Stimulated activated CD4-positive, alpha-beta T cell treated with anti-CD3 and anti-CD28 coated beads, Interleukin-4, amount 100 ng/mL, for 24 hours (primary cell): ENCODE measurements at regions not wholly inside any gene's neighbourhood (a gene's known extent, or its start where the extent isn't known, plus 50 kb on each side); places are given as distances from the start of the nearest gene placed in this dataset.
"Not testable (repeated sequence)": the region's sequence is repeated elsewhere in the genome, so short reads cannot be mapped to it uniquely, and the experiment has no call there.

Experiments used
- DNase-seq: peaks from one replicate; pipeline ENCODE4 v3.0.0-alpha.2; 2020

GRCh38 chr12:75633789-75634188, 122.4 kb upstream of the KRR1 start:
- no peak for DNase-seq

GRCh38 chr12:75632442-75632841, 121.0 kb upstream of the KRR1 start:
- DNase-seq, result no peak

DNA sequence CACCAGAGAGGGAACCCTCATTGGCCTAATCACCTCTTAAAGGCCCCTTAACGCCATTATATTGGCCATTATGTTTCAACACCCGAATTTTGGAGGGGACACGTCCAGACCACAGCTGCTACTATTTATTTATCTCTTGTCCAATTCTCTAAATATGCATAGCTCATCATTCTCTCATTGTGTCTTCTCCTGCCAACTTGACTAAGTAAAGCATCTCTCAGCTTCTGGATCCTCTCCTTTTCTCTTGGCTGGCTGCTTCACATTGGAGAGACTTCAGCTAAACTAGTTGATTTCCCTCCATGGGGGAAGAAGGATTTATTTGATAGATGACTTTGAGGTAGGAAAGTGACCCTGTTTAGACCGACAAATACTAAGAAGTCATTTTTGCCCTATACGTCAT, 120.4 kb upstream of the KRR1 start:
- DNase-seq, result no peak

DNA sequence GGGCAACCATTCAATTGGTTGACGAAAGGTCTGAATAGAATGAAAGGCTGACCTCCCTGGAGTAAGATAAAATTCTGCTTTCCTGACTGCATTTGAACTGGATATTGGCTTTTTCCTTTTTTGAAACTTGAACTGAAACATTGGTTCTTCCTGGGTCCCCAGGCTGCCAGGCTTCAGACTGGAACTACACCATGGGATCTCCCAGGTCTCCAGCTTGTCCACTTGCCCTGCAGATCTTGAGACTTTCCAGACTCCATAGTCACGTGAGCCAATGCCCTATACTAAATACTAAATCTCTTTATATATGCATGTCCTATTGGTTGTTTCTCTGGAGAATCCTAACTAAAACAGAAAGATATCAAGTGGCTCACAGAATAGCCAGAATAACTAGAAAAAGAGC, 118.7 kb upstream of the KRR1 start:
- no peak for DNase-seq

- DNase-seq, result no peak
Measured at GRCh38 chr12:75628916-75629315, 117.5 kb upstream of the KRR1 start.

- DNase-seq, result no peak
Measured at GRCh38 chr12:75628511-75628910, 117.1 kb upstream of the KRR1 start.

GRCh38 chr12:75623631-75624154, 112.3 kb upstream of the KRR1 start:
- no peak for DNase-seq

GRCh38 chr12:75622492-75622891, 111.1 kb upstream of the KRR1 start:
- DNase-seq, result no peak

DNA sequence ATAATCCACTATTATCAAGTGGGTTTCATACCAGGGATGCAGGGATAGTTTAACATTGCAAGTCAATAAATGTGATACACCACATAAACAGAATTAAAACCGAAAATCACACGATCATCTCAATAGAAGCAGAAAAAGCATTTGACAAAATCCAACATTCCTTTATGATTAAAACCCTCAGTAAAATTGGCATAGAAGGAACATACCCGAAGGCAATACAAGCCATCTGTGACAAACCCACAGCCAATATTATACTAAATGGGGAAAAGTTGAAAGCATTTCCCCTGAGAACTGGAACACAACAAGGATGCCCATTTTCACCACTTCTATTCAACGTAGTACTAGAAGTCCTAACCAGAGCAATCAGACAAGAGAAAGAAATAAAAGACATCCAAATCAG, 103.0 kb upstream of the KRR1 start:
- DNase-seq, result not testable (repeated sequence)

GRCh38 chr12:75613981-75614380, 102.6 kb upstream of the KRR1 start:
- no peak for DNase-seq

- no peak for DNase-seq
Measured at GRCh38 chr12:75611041-75611440, 99.6 kb upstream of the KRR1 start.

DNA sequence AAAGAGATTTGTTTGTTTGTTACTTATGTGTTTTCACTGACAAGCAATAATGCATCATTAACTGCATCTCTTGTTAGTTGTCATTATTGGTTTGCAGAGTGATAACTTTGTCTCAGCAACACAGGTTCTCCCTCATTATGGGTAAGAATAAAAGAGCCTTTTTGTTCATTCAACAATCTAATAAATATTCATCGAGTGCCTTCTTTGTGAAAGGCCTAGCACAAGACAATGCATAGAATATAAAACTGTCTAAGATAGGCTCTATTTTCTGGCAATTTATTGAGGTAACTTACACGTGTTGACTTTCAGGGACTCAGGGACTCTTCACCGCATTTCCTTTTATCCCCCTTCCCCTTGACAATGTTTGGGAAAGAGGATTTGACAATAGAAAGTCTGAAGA, 95.5 kb upstream of the KRR1 start:
- DNase-seq, result no peak

DNA sequence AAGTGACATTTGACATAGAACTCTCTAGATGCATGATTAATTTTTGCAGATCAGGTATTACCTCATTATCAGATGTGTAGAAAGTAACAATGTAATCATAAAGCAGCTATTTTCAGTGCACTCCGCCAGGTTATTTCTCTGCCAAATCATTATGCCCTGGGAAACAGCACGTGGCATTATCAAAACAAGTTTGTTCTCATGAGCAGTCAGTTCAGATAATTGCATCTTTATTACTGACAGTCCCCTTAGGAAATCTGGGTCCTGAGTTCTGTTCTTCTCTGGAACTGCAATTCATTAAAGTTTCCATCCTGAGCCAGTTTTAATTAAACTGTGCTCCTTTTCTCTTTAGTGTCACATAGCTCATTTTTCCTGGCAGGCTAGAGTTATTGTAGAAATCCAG, 94.7 kb upstream of the KRR1 start:
- no peak for DNase-seq

GRCh38 chr12:75603475-75603874, 92.1 kb upstream of the KRR1 start:
- no peak for DNase-seq

DNA sequence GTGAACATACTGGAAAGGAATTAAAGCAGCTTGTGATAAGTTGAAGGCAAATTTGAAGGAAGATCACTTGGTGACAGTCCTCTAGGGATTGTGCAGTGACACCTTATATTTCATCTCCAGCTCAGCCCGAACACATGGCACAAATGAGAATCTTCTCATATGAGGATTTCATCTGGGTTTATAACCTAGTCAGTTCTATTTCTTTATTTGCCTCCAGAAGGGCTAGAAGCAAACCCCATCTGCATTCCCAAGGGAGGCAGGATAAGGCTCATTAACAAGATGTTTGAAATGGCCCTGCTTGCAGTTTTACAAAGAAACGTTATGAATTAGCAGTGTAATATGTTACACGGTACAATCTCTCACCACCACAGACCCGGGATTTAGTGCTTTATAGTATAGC, 90.7 kb upstream of the KRR1 start:
- no peak for DNase-seq

DNA sequence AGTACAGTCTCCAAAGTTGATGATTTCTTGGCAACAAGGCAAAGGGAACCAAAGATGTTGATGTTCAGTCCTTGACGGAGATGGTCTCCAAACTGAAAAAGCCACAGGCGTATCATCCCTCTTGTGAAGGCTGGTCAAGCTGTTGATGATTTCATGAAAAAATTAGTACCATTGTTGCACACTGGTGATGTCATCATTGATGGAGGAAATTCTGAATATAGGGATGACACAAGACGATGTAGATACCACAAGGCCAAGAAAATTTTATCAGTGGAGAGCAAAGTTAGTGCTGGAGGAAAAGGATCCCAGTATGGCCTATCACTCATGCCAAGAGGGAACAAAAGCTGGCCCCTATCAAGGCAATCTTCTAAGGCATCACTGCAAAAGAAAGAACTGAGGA, 88.7 kb upstream of the KRR1 start:
- no peak for DNase-seq

DNA sequence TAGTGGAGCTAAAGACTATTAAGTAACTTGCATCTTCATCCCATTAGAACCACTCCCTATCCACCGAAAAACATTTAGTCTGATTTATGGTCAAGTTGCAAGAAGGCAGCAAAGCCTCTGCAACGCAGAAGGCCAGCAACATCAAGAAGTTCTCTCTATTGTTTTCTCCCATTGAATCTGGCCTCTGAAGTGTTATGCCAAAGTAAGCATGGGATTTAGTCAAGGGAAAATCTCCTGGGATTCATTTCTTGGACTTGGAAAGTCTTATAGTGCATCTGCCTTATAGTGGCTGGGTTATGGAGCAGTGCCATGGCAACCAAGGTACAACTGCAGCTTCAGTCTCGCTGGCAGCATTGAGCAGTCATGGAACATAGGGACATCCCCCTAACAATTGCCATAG, 87.7 kb upstream of the KRR1 start:
- DNase-seq, result no peak

DNA sequence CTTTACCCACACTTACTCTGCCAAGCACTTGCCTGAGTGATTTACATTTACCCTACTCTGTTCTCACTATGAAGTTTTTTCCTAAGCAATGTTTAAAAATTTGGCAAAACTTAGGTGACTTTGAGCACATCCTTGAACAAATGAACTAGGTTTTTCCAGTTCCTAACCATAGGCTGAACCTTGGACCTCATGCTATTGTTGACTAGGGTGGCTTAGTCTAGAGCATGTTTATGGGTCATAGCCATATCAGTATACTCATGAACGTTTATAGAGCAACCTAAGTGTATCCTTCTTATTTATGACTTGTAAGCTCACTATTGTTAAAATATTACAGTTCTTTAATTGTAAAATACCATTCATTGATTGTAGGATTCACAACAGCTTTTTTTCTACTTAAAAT, 85.0 kb upstream of the KRR1 start:
- no peak for DNase-seq

GRCh38 chr12:75592638-75593335, 81.4 kb upstream of the KRR1 start:
- DNase-seq, result no peak

- no peak for DNase-seq
Measured at GRCh38 chr12:75592086-75592485, 80.7 kb upstream of the KRR1 start.

GRCh38 chr12:75591628-75592027, 80.2 kb upstream of the KRR1 start:
- no peak for DNase-seq

GRCh38 chr12:75589801-75590200, 78.4 kb upstream of the KRR1 start:
- no peak for DNase-seq

GRCh38 chr12:75587340-75588106, 76.1 kb upstream of the KRR1 start:
- DNase-seq, result no peak

DNA sequence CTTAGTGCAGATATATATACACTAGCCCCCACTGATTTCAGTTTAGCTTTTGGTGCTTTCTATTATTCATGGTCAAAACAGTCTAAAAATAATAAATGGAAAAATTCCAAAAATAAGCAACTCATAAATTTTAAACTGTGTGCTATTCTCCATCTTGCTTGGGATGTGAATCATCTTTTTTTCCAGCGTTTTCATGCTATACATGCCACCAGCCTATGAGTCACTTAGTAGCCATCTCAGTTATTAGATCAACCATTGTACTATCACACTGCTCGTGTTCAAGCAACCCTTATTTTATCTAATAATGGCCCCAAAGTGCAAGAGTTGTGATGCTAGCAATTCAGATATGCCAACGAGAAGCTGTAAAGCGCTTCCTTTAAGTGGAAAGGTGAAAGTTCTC, 73.9 kb upstream of the KRR1 start:
- DNase-seq, result no peak

DNA sequence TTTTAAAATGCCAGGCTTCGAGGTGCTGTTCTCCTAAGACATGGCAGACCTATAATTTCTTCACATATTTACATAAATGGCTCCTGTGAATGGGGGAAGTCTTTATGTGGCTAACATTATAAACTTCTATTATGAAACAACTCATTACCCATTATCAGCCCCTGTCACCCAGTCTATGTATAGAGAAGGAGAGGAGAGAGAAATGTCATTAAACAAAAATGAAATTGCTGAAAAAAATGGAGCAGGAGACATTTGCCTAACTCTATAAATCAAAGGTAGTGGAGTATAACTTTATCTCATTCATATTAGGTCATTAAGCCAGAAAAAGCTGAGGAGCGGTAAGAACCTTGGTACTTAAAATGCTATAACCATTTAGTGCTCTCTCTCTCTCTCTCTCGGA, 71.9 kb upstream of the KRR1 start:
- no peak for DNase-seq
